ENCODE measurements at regions not wholly inside any gene's neighbourhood (a gene's known extent, or its start where the extent isn't known, plus 50 kb on each side); places are given as distances from the start of the nearest gene placed in this dataset.

DNA sequence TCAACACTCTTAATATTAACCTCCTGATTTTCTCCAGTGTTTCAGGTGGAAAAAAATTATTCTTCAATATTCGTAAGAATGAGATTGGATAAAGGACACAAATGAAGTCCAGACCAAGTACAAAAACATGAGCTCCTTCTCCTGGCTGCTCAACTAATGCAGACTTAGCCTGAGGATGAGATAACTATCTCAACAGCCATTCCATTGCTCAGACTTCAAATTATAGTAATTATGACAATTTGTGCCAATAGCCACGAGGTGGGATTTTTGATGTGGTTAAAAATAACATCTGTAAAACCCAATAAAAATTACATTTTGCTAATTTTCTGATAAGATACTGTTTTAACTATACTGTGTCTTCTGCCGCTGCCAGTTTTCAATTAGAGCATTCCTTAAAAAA is 323.6 kb downstream of the SOX2 start:
- no peak for TF ChIP-seq POLR2AphosphoS5 (IDR thresholded peaks at IDR 0.05; ENCODE audit: low read depth)
- no peak for TF ChIP-seq REST (IDR thresholded peaks at IDR 0.05; ENCODE audit: insufficient replicate concordance, low read depth)
- TF ChIP-seq, protein P1, sequence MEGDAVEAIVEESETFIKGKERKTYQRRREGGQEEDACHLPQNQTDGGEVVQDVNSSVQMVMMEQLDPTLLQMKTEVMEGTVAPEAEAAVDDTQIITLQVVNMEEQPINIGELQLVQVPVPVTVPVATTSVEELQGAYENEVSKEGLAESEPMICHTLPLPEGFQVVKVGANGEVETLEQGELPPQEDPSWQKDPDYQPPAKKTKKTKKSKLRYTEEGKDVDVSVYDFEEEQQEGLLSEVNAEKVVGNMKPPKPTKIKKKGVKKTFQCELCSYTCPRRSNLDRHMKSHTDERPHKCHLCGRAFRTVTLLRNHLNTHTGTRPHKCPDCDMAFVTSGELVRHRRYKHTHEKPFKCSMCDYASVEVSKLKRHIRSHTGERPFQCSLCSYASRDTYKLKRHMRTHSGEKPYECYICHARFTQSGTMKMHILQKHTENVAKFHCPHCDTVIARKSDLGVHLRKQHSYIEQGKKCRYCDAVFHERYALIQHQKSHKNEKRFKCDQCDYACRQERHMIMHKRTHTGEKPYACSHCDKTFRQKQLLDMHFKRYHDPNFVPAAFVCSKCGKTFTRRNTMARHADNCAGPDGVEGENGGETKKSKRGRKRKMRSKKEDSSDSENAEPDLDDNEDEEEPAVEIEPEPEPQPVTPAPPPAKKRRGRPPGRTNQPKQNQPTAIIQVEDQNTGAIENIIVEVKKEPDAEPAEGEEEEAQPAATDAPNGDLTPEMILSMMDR (IDR thresholded peaks at IDR 0.05; ENCODE audit: insufficient read depth, low read length) = no peak
- no peak for TF ChIP-seq GABPA (IDR thresholded peaks at IDR 0.05; ENCODE audit: low read depth)
- no peak for TF ChIP-seq SPI1 (IDR thresholded peaks at IDR 0.05; ENCODE audit: borderline replicate concordance, low read depth)

All from HL-60 (cell line).